ENCODE measurements at regions not wholly inside any gene's neighbourhood (a gene's known extent, or its start where the extent isn't known, plus 50 kb on each side); places are given as distances from the start of the nearest gene placed in this dataset.

GRCh38 chr12:76641073-76641472, 81.5 kb upstream of the OSBPL8 start:
- no peaks in the 10 kb centered on the region for H3K36me3 Mint-ChIP-seq (ENCODE audit: low read depth)
- no peak for DNase-seq (ENCODE audit: low spot score)
- no peaks in the 10 kb centered on the region for H3K9me3 Mint-ChIP-seq (ENCODE audit: low read depth)
- H3K4me3 Mint-ChIP-seq (ENCODE audit: unreplicated experiment) = no peak overlapping the region
- H3K27ac Mint-ChIP-seq (ENCODE audit: unreplicated experiment) = no peak overlapping the region
- peaks cover 5% of the 10 kb centered on the region for H3K4me1 Mint-ChIP-seq (ENCODE audit: low read depth)
- no peaks in the 10 kb centered on the region for H3K27me3 Mint-ChIP-seq (ENCODE audit: low read depth)
- TF ChIP-seq CTCF (IDR thresholded peaks at IDR 0.05) = no peak

GRCh38 chr12:76641961-76642360, 82.4 kb upstream of the OSBPL8 start:
- H3K4me1 Mint-ChIP-seq (ENCODE audit: low read depth) = no peaks in the 10 kb centered on the region
- H3K27me3 Mint-ChIP-seq (ENCODE audit: low read depth) = no peaks in the 10 kb centered on the region
- DNase-seq (ENCODE audit: low spot score) = no peak
- TF ChIP-seq CTCF (IDR thresholded peaks at IDR 0.05) = no peak
- H3K27ac Mint-ChIP-seq (ENCODE audit: unreplicated experiment) = no peak overlapping the region
- H3K4me3 Mint-ChIP-seq (ENCODE audit: unreplicated experiment) = no peak overlapping the region
- no peaks in the 10 kb centered on the region for H3K36me3 Mint-ChIP-seq (ENCODE audit: low read depth)
- no peaks in the 10 kb centered on the region for H3K9me3 Mint-ChIP-seq (ENCODE audit: low read depth)

GRCh38 chr12:76643438-76643837, 83.9 kb upstream of the OSBPL8 start:
- Mint-ChIP-seq H3K9me3 (ENCODE audit: low read depth) (no peaks in the 10 kb centered on the region), H3K27ac (ENCODE audit: unreplicated experiment) (no peak overlapping the region), H3K4me1 (ENCODE audit: low read depth) (peaks cover 6% of the 10 kb centered on the region), H3K27me3 (ENCODE audit: low read depth) (no peaks in the 10 kb centered on the region), H3K4me3 (ENCODE audit: unreplicated experiment) (no peak overlapping the region), H3K36me3 (ENCODE audit: low read depth) (no peaks in the 10 kb centered on the region)
- TF ChIP-seq CTCF (IDR thresholded peaks at IDR 0.05) = no peak
- no peak for DNase-seq (ENCODE audit: low spot score)

DNA sequence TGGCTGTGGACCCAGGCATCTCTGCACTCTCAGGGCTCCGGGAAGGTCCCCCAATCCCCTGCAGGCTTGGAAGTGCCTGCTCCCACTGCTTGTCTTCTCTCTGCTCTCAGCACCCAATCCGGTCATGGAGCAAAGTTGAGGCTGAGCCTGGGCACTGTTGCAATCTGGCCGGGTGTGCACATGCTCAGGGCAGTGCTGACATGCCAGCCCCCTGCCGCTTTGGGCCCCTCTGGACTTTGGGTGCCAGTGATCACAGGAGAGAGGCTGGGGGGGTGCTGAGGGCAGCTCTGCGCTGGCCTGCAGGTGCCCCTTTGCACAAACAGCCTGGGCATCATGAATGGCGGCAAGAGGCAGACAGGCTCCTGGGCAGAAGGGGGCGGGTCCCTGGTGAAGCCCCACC, 85.4 kb upstream of the OSBPL8 start:
- no peaks in the 10 kb centered on the region for H3K9me3 Mint-ChIP-seq (ENCODE audit: low read depth)
- H3K4me3 Mint-ChIP-seq (ENCODE audit: unreplicated experiment) = no peak overlapping the region
- H3K27ac Mint-ChIP-seq (ENCODE audit: unreplicated experiment) = no peak overlapping the region
- no peaks in the 10 kb centered on the region for H3K36me3 Mint-ChIP-seq (ENCODE audit: low read depth)
- no peak for DNase-seq (ENCODE audit: low spot score)
- H3K27me3 Mint-ChIP-seq (ENCODE audit: low read depth) = no peaks in the 10 kb centered on the region
- no peak for TF ChIP-seq CTCF (IDR thresholded peaks at IDR 0.05)
- peaks cover 15% of the 10 kb centered on the region for H3K4me1 Mint-ChIP-seq (ENCODE audit: low read depth)

DNA sequence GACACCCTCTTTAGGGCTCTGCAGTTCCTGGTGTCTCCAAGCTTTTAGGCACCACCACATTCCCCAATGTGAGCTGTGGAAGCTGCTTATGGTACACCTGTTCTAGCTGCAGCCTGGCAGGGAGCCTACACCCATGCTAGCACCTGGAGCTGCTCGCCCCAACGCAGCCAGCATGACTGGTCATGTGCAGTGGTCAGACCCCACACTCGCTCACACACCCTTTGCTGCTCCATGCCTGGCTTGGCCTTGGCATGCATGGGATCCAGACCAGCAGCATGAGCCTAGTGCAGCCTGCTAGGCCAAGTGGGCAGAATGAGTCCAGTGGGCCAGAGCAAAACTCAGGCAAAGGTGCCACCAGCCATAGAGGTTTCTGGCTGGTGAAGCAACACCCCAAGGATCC, 86.4 kb upstream of the OSBPL8 start:
- Mint-ChIP-seq H3K4me1 (ENCODE audit: low read depth) (peaks cover 15% of the 10 kb centered on the region), H3K27me3 (ENCODE audit: low read depth) (no peaks in the 10 kb centered on the region), H3K4me3 (ENCODE audit: unreplicated experiment) (no peak overlapping the region), H3K9me3 (ENCODE audit: low read depth) (no peaks in the 10 kb centered on the region), H3K27ac (ENCODE audit: unreplicated experiment) (no peak overlapping the region), H3K36me3 (ENCODE audit: low read depth) (no peaks in the 10 kb centered on the region)
- TF ChIP-seq CTCF (IDR thresholded peaks at IDR 0.05) = no peak
- no peak for DNase-seq (ENCODE audit: low spot score)

Data from chondrocyte (in vitro differentiated cells).